GM04504 (cell line): ENCODE measurements at regions not wholly inside any gene's neighbourhood (a gene's known extent, or its start where the extent isn't known, plus 50 kb on each side); places are given as distances from the start of the nearest gene placed in this dataset.

ENCODE experiments used
- DNase-seq: peaks from one replicate; pipeline ENCODE4 v3.0.0-alpha.2; 2012; ENCODE audit warnings: low read depth

GRCh38 chr3:193874512-193874911, 261.4 kb upstream of the HES1 start:
- no peak for DNase-seq

- DNase-seq: no peak
Observed at GRCh38 chr3:193874997-193875593, 260.9 kb upstream of the HES1 start.

- no peak for DNase-seq
Observed at GRCh38 chr3:193875601-193876321, 260.2 kb upstream of the HES1 start.

GRCh38 chr3:193879099-193879863, 256.7 kb upstream of the HES1 start:
- DNase-seq: no peak

- DNase-seq: no peak
Observed at GRCh38 chr3:193879864-193880242, 256.1 kb upstream of the HES1 start.

GRCh38 chr3:193882091-193882490, 253.9 kb upstream of the HES1 start:
- no peak for DNase-seq

GRCh38 chr3:193883551-193883950, 252.4 kb upstream of the HES1 start:
- DNase-seq: no peak

- no peak for DNase-seq
Observed at GRCh38 chr3:193884027-193884426, 251.9 kb upstream of the HES1 start.

- DNase-seq: no peak
Observed at GRCh38 chr3:193884652-193885051, 251.3 kb upstream of the HES1 start.

GRCh38 chr3:193885832-193886231, 250.1 kb upstream of the HES1 start:
- no peak for DNase-seq

- no peak for DNase-seq
Observed at GRCh38 chr3:193890016-193890897, 245.7 kb upstream of the HES1 start.

GRCh38 chr3:193894121-193894863, 241.7 kb upstream of the HES1 start:
- DNase-seq: no peak

- no peak for DNase-seq
Observed at GRCh38 chr3:193895409-193895808, 240.5 kb upstream of the HES1 start.

- no peak for DNase-seq
Observed at GRCh38 chr3:193896419-193896818, 239.5 kb upstream of the HES1 start.

GRCh38 chr3:193897288-193897687, 238.7 kb upstream of the HES1 start:
- DNase-seq: no peak

- DNase-seq: no peak
Observed at GRCh38 chr3:193897731-193898180, 238.2 kb upstream of the HES1 start.

- DNase-seq: no peak
Observed at GRCh38 chr3:193899001-193899400, 236.9 kb upstream of the HES1 start.

GRCh38 chr3:193901007-193901406, 234.9 kb upstream of the HES1 start:
- DNase-seq: no peak

- no peak for DNase-seq
Observed at GRCh38 chr3:193902607-193903511, 233.1 kb upstream of the HES1 start.

- DNase-seq: no peak
Observed at GRCh38 chr3:193903512-193903817, 232.5 kb upstream of the HES1 start.

- DNase-seq: no peak
Observed at GRCh38 chr3:193903966-193904365, 232.0 kb upstream of the HES1 start.
